ENCODE measurements at regions not wholly inside any gene's neighbourhood (a gene's known extent, or its start where the extent isn't known, plus 50 kb on each side); places are given as distances from the start of the nearest gene placed in this dataset.

GRCh38 chr14:89660166-89660565 lies 243.1 kb upstream of the FOXN3 start:
- no peak for DNase-seq

GRCh38 chr14:89658977-89659670 lies 242.1 kb upstream of the FOXN3 start:
- no peak for DNase-seq

GRCh38 chr14:89657014-89657413 lies 240.0 kb upstream of the FOXN3 start:
- DNase-seq = no peak

GRCh38 chr14:89654998-89655397 lies 238.0 kb upstream of the FOXN3 start:
- DNase-seq = no peak

- DNase-seq = no peak
Observed at GRCh38 chr14:89652352-89652751, 235.3 kb upstream of the FOXN3 start.

GRCh38 chr14:89651805-89652204 lies 234.8 kb upstream of the FOXN3 start:
- no peak for DNase-seq

GRCh38 chr14:89650077-89650978 lies 233.3 kb upstream of the FOXN3 start:
- DNase-seq = no peak

GRCh38 chr14:89649451-89650075 lies 232.5 kb upstream of the FOXN3 start:
- no peak for DNase-seq

GRCh38 chr14:89648924-89649323 lies 231.9 kb upstream of the FOXN3 start:
- DNase-seq = no peak

GRCh38 chr14:89648510-89648909 lies 231.5 kb upstream of the FOXN3 start:
- DNase-seq = no peak

GRCh38 chr14:89646971-89647370 lies 229.9 kb upstream of the FOXN3 start:
- DNase-seq = no peak

- no peak for DNase-seq
Observed at GRCh38 chr14:89644641-89645040, 227.6 kb upstream of the FOXN3 start.

GRCh38 chr14:89641495-89642175 lies 224.6 kb upstream of the FOXN3 start:
- no peak for DNase-seq

- DNase-seq = no peak
Observed at GRCh38 chr14:89640141-89640540, 223.1 kb upstream of the FOXN3 start.

- no peak for DNase-seq
Observed at GRCh38 chr14:89639687-89640086, 222.7 kb upstream of the FOXN3 start.

- DNase-seq = no peak
Observed at GRCh38 chr14:89638891-89639290, 221.9 kb upstream of the FOXN3 start.

- DNase-seq = no peak
Observed at GRCh38 chr14:89637581-89637980, 220.5 kb upstream of the FOXN3 start.

GRCh38 chr14:89635615-89636014 lies 218.6 kb upstream of the FOXN3 start:
- no peak for DNase-seq

GRCh38 chr14:89634037-89634436 lies 217.0 kb upstream of the FOXN3 start:
- no peak for DNase-seq

GRCh38 chr14:89630101-89630829 lies 213.2 kb upstream of the FOXN3 start:
- no peak for DNase-seq

- no peak for DNase-seq
Observed at GRCh38 chr14:89629383-89629782, 212.3 kb upstream of the FOXN3 start.

- DNase-seq = no peak
Observed at GRCh38 chr14:89628521-89628920, 211.5 kb upstream of the FOXN3 start.
